Subcutaneous abdominal adipose tissue (tissue), 5 donors: ENCODE measurements at regions not wholly inside any gene's neighbourhood (a gene's known extent, or its start where the extent isn't known, plus 50 kb on each side); places are given as distances from the start of the nearest gene placed in this dataset.
"Not testable (repeated sequence)": the region's sequence is repeated elsewhere in the genome, so short reads cannot be mapped to it uniquely, and the experiment has no call there.

Experiments
- H3K27ac ChIP-seq: one replicate; pipeline ENCODE4 v1.7.0; 2013; ENCODE audit warnings: low read depth, mild to moderate bottlenecking, inconsistent platforms, low read length, moderate library complexity
- H3K27me3 ChIP-seq, 5 donors: one replicate each; pipeline ENCODE4 v1.7.0; 2013; ENCODE audit warnings: low read length in 5 of 5, inconsistent platforms in 1 of 5; ENCODE audit not compliant: control insufficient read depth in 5 of 5, insufficient read depth in 4 of 5
- H3K36me3 ChIP-seq, 5 donors: one replicate each; pipeline ENCODE4 v1.7.0; 2013; ENCODE audit warnings: low read length in 5 of 5; ENCODE audit not compliant: control insufficient read depth in 5 of 5, insufficient read depth in 5 of 5
- H3K4me1 ChIP-seq, 5 donors: one replicate each; pipeline ENCODE4 v1.7.0; 2013; ENCODE audit warnings: low read length in 5 of 5, mild to moderate bottlenecking in 3 of 5, moderate library complexity in 1 of 5; ENCODE audit not compliant: control insufficient read depth in 5 of 5, insufficient read depth in 5 of 5
- H3K4me3 ChIP-seq, 5 donors: one replicate each; pipeline ENCODE4 v1.7.0; 2013; ENCODE audit warnings: low read length in 5 of 5, low read depth in 1 of 5
- H3K9ac ChIP-seq, 5 donors: one replicate each; pipeline ENCODE4 v1.7.0; 2013; ENCODE audit warnings: low read length in 5 of 5, mild to moderate bottlenecking in 4 of 5, moderate library complexity in 3 of 5
- H3K9me3 ChIP-seq, 5 donors: one replicate each; pipeline ENCODE4 v1.7.0; 2013; ENCODE audit warnings: low read length in 5 of 5; ENCODE audit not compliant: control insufficient read depth in 5 of 5
- donor health status: healthy.
- donor health status: healthy.
- donor health status: healthy.
- donor health status: healthy.
- donor health status: healthy.

- not testable (repeated sequence) for H3K36me3 ChIP-seq, H3K27ac ChIP-seq, H3K27me3 ChIP-seq, H3K4me3 ChIP-seq, H3K4me1 ChIP-seq, H3K9ac ChIP-seq
- H3K9me3 ChIP-seq: peaks cover 0 to 53% (median 36%) of the 10 kb centered on the region in 5 donors
Observed at GRCh38 chr15:25253048-25253973, 185.5 kb downstream of the UBE3A start.

GRCh38 chr15:25268166-25268565 is 170.7 kb downstream of the UBE3A start:
- no peak overlapping the region for H3K4me3 ChIP-seq
- no peak overlapping the region for H3K27ac ChIP-seq
- H3K36me3 ChIP-seq: no peaks in the 10 kb centered on the region
- H3K4me1 ChIP-seq: no peaks in the 10 kb centered on the region
- no peak overlapping the region for H3K9ac ChIP-seq
- no peaks in the 10 kb centered on the region for H3K27me3 ChIP-seq
- peaks cover 0 to 3% (median 2%) of the 10 kb centered on the region in 5 donors for H3K9me3 ChIP-seq
